Testis (tissue), 2 donors: ENCODE measurements at regions not wholly inside any gene's neighbourhood (a gene's known extent, or its start where the extent isn't known, plus 50 kb on each side); places are given as distances from the start of the nearest gene placed in this dataset.

Source experiments
- CTCF ChIP-seq, 3 experiments: fragments of 450-650 bp in 2 of 3; fragments of 200-600 bp in 1 of 3; sonication (generic) in 1 of 3; IDR thresholded peaks; one replicate each; pipeline ENCODE4 v1.5.1; 2016 to 2019; ENCODE audit warnings: antibody characterized with exemption in 3 of 3, mild to moderate bottlenecking in 2 of 3, moderate library complexity in 1 of 3
- POLR2A ChIP-seq: fragments of 450-650 bp; IDR thresholded peaks from one replicate; pipeline ENCODE4 v1.6.1; 2017; ENCODE audit warnings: antibody characterized with exemption, mild to moderate bottlenecking, moderate library complexity

GRCh38 chr10:8296090-8296733 lies 241.7 kb downstream of the GATA3 start:
- TF ChIP-seq CTCF (IDR thresholded peaks at IDR 0.05) (no peak), POLR2A (no peak)
